ENCODE measurements at regions not wholly inside any gene's neighbourhood (a gene's known extent, or its start where the extent isn't known, plus 50 kb on each side); places are given as distances from the start of the nearest gene placed in this dataset.

GRCh38 chr3:5564278-5564666 is 376.8 kb downstream of the EDEM1 start (continued):
- TF ChIP-seq ZNF503 (CRISPR knock-in tag; IDR thresholded peaks at IDR 0.05) (no peak), ZNF280B (CRISPR knock-in tag; IDR thresholded peaks at IDR 0.05; ENCODE audit: borderline replicate concordance) (no peak), STAT5B (CRISPR knock-in tag; IDR thresholded peaks at IDR 0.05) (no peak), YEATS4 (CRISPR knock-in tag; IDR thresholded peaks at IDR 0.05; ENCODE audit: borderline replicate concordance) (no peak), MAZ (IDR thresholded peaks at IDR 0.05; ENCODE audit: borderline replicate concordance, low read depth, low read length) (no peak), MAZ (CRISPR knock-in tag; IDR thresholded peaks at IDR 0.05; ENCODE audit: low read depth) (no peak), RBFOX2 (IDR thresholded peaks at IDR 0.05; ENCODE audit: low read depth, low read length) (no peak)

GRCh38 chr3:5565026-5565425 is 377.5 kb downstream of the EDEM1 start:
- Histone ChIP-seq H3K27me3 (ENCODE audit: control insufficient read depth in 1 of 2, insufficient read depth in 2 of 2, low read length in 2 of 2) (no peaks in the 10 kb centered on the region), H3K79me2 (ENCODE audit: insufficient read depth, low read length) (no peaks in the 10 kb centered on the region), H3K27ac (ENCODE audit: extremely low read length, insufficient read depth, low read length) (no peak overlapping the region), H3K4me1 (ENCODE audit: insufficient read depth, low read length) (no peaks in the 10 kb centered on the region), H3K4me2 (ENCODE audit: low read depth, low read length) (no peak overlapping the region), H3K9ac (ENCODE audit: insufficient read depth, low read depth, low read length) (no peak overlapping the region), H3K9me3 (ENCODE audit: low read length) (no peaks in the 10 kb centered on the region), H3K4me3 (replicated peaks in 1 of 3; ENCODE audit: insufficient read depth in 1 of 3, low read depth in 2 of 3, low read length in 3 of 3) (no peak overlapping the region), H3K36me3 (replicated peaks in 1 of 2; ENCODE audit: control insufficient read depth in 1 of 2, insufficient read depth in 2 of 2, low read length in 2 of 2) (no peaks in the 10 kb centered on the region), H4K20me1 (ENCODE audit: insufficient read depth, low read length) (no peaks in the 10 kb centered on the region), H2AFZ (ENCODE audit: low read length) (no peak overlapping the region)
- in situ Hi-C loops (cut with HindIII; ENCODE audit: extremely low pct_ligation_motif_present, low pct_unique_long_range_greater_than_20kb) = no loop called here
- BruUV-seq (replicated peaks) = no TSS peak
- ChIA-PET POLR2A (no interaction called here), CTCF (ENCODE audit: low intra/inter-chr PET ratio, low total read pairs) (no interaction called here)
- WGBS (ENCODE audit: low lambda C conversion rate) = 2% methylated on average over 4 of the region's 4 CpGs
- FAIRE-seq (no peak), DNase-seq (ENCODE audit: low spot score) (no peak), ATAC-seq (no peak)
- intact Hi-C loops (cut with micrococcal nuclease; ENCODE audit: unreplicated experiment) = loop anchor here (10.0 kb wide), 1 partner anchor 1230 kb away; no protein-coding TSS in a partner anchor
- TF ChIP-seq REL (CRISPR knock-in tag; conservative IDR thresholded peaks at IDR 0.05) (no peak), ZIK1 (CRISPR knock-in tag; IDR thresholded peaks at IDR 0.05; ENCODE audit: borderline replicate concordance, low read depth) (no peak), ZNF318 (CRISPR knock-in tag; IDR thresholded peaks at IDR 0.05) (no peak)
